HL-60/S4 treated with phorbol 12-myristate 13-acetate at 8.2 ng/mL for 4 days and 3 days (cell line): ENCODE measurements at regions not wholly inside any gene's neighbourhood (a gene's known extent, or its start where the extent isn't known, plus 50 kb on each side); places are given as distances from the start of the nearest gene placed in this dataset.

ENCODE experiments used
- in situ Hi-C: fragments of 300-500 bp; cut with MboI; formaldehyde crosslinking; loops from 2 replicates; pipeline ENCODE4 v1.15.0; 2022; ENCODE audit warnings: low sequenced_read_pairs

DNA sequence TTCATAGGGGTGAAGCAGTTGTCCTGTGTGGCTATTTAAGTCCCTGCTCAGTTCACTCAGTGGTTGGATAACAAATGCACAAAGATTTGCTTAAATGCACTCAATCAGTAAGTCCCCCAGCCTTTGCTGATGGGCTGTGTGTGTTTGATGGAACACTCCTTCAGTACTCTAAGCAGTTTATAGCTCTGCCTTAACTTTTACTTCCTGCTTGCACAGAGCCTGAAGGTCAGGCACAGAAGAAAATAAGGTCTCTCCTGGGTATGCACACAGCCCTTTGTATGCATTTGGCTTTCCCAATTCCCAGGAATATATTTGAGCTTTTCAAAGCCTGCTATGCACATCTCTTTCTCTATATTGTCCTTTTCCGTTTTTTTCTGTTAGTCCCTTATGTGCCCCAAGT lies 208.7 kb upstream of the STK17B start:
- in situ Hi-C loops: no loop called here

DNA sequence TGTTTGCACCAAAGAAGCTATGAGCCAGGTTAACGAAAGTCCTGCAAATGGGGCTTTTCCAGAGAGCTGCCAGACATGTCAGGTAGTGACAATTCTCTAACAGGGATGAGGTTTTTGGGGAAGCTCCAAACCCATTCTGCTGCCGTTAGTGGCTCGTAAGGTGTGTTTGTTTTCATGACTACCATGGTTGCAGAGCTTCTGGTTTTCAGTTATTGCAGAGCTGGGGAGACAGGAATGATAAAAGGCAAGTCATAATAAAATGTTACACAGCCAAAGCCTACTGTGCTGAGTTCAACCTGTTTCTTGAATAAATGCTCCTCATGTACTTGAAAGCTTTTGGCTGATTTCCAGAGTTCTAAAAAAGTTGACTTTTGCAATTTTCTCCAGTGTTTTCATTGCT lies 209.2 kb upstream of the STK17B start:
- in situ Hi-C loops: no loop called here

DNA sequence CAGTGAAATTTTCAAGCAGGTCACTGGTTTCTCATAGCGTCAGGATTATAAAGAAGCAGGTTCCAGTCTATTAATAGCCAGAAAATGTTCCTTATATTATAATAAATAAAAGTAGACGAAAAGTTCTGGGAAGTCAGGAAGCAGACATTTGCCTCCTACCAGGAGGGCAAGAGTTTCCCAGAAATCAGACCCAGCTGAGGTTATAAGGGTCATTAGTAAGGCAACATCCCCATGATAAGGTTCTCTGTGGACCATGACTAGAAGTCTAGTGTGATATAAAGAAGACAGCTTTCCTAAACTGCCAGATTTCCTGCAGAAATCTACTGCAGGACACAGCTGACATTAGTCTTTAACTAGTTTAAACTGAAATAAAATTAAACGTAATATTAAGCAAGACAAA lies 210.1 kb upstream of the STK17B start:
- in situ Hi-C loops: no loop called here

DNA sequence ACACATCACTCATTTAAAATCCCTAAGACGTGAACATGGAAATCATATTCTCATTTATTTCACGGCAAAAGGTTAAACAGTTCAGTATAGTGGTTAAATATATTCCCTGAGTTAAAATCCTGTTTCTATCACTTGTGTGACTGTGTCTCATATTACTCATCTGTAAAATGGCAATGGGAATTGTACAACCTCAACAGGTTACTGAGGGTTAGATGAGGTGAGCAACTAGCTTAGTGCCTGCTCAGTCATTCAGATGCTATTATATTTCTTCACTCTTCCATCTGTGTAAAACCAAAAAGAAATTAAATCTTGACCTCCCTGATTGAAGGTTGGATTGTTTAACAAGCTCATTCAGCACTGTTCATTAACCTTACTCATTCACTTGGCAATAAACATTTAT lies 212.4 kb upstream of the STK17B start:
- in situ Hi-C loops: no loop called here

DNA sequence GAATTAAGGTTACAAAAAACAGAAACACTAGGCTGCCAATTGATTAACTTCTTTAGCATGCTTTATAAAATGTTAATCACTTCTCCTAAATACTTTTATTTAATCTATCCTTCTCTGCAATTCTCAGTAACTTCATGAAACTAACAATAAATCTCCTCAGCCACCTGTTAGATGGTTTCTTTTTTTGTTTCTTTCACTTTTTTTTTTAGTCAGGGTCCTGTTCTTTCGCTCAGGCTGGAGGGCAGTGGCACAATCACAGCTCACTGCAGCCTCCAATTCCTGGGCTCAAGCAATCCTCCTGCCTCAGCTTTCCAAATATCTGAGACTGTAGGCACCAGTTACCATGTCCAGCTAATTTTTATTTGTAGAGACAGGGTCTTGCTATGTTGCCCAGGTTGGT lies 213.4 kb upstream of the STK17B start:
- in situ Hi-C loops: no loop called here

DNA sequence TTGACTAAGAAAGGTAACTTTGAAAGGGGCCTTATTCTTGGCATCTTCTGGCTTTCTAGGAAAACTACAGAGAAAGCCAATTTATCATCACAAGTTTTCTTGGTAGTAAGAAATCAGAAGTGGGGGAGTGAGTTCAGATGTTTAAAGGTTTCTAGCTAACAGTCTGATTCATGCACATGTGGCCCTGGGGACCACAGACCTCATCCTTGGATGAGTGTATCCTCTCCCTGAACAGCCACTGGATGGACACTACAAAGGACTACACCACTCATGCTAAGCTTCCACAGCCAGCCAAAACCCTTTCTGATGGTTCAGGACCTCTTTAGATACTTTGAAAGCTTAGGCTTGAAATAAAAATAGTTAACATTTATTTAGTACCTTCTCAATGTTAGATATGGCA lies 218.3 kb upstream of the STK17B start:
- in situ Hi-C loops: no loop called here

DNA sequence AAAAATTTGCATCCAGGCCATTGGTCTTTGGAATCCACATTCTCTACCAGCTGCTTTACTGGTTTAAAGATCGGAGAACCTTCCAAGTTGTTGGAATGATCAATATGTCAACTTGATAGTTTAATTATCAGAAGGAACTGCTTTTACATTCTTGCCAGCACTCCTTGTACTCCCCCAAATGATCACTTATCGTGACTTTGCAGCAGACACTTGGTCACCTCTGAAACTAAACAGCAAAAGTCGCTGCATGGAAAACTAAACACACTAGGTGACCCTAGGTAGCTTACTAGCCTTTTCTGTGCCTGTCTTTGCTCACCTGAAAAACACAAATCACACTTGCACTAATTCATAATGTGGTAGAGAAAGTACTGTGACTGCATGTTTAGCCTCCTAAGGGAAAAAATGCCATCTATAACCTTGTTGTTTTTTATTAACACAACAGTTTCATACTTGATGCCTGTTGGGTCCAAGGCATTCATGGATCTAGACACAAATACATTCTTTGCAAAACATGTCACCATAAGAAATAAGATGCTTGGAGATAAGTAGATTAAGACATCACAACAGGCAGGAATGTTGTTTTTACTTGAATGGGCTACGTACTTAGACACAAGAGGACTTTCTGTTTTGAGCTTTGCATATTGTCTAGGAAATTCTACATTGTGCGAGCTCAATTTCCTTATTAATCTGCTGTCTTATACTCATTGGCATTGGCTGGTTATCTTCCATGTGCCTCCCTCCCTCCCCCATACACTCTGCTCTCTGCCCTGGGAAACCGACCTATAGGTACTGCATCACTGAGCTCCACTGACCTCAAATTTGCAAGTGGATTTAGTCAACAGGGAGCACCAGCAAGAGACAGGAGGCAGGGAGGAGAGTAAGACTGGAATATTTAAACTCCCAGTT lies 219.1 kb upstream of the STK17B start:
- in situ Hi-C loops: no loop called here

DNA sequence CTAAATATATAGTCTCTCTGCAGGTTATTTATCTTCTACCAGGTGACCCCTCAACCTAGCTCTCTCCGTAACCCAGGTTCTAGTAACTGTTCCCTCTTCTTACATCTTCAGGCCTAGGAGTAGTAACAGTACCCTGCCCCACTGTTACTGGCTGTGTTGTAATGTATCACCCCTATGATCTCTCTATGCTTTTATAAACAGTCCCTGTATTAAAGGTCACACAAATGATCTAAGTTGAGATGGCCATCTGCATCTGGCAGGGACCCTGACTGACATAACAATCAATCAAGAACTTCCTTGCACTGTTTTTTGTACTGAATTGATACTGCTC lies 219.7 kb upstream of the STK17B start:
- in situ Hi-C loops: no loop called here

DNA sequence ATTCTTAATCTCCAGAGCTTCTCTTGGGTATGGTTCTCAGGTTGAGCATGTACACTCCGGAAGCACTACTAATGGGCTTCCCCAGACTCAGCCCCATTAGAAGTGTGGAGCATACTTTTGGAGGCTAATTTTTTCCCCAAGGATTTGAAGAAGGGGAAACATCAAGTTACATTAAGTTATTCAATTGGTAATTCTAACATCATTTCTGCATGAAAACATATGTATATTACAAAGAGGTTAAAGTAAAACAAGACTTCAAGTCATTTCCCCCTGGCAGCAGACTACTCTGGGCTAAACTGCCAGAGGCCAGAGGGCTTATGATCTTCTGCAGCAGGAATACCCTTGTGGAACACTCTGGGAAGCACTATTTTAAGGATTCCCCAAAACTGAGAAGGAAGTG lies 227.7 kb upstream of the STK17B start:
- in situ Hi-C loops: no loop called here

DNA sequence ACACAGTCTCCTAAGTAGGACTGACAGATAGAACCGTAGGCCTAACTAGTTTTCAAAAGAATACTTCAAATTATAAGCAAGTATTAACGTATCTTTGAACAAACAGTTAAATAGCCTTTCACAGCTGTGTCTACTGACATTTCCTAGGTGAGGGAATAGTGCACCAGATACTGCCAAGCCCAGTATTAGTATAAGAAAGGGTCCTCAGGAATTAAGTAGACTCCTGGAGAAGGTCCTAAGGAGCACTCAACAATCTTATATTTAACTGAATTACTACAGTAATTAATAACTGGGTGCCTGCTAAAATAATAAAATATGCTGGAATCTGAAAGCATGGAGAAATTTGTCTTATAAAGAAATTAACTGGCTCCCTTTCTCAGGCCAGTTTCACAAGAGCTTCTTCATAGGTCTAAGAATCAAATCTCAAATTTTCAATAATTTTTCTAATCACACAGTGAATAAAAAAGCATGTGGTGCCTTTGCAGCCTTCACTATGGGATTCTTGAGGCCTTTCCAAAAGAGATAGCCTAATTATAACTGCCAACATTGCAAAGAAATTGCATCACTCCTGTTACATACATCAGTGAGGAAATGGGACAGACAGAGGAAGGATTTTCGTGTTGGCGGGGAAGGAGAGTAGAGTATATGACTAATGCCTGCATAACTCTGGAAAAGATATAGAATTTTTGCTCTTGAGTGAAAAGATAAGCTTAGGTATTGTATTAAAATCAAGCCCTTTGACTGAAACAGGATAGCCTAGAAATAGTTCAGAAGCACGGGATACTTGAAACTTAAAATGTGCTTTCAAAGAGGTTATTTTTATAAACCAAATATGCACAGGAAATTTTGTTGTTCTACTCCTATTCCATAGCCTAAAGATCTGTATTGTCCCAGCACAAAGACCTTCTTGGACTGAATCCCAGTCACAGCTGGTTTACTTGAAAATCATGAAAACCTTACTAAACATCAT lies 228.6 kb upstream of the STK17B start:
- in situ Hi-C loops: no loop called here

DNA sequence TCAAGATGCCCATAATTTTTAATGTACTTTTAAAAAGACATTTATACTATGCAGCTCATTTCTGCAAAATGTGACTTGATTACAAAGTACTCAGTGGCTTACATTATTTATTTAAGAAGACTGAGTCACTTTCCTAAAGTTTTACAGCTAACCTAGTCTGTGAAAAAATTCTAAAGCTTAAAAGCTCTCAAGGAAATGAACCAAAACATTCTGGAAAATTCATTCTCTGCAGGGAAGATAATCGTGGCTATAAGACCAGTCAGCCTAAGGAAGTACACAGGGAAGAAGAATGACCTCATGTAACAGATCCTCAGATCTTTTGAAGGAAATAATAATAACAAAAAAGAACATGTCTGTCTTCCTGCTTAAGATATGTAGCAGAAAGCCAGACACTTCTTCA lies 232.1 kb upstream of the STK17B start:
- in situ Hi-C loops: no loop called here

DNA sequence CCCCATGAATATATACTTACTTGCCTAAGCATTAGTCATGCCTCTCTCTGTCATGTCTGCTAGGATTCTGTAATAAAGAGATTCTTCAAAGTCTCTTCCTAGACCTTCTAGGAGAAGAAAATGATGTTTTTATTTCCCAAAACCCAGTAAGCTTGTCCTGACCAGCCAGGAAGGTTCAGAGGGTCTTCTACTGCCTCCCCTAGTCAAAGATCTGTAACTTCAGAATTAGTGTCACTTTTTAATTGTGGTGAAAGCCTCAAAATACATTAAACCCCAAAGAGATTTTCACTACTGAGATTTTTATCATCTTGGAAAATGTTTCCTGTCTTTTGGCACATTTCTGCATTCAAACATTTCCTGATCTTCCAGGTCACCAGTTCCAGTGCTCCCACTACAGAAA lies 232.9 kb upstream of the STK17B start:
- in situ Hi-C loops: no loop called here

DNA sequence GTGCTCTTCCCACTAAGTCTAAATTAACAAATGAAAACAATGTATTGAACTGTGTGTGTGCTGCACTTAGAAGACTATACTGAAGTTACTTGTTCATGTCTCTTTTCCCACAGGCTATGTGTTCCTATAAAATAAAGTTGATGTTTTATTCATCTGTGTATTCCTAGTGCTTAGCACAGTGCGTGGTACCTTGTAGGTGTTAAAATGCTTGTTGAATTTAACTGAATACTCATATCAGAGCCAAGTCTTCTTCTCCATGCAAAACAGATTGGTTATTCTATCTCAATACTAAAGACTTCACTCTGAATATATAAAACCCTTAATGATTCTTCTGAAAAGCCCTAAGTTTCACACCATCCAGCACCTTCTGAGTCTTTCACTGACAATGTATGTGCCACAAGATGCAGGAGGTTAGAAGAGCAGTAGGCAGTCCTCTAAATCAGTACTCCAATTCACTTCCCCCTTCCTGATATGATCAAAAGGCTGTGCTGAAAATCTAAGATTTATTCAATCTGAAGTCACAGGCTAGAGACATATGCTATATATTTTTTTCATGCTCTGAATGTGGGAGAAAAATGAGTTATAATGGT lies 231.7 kb upstream of the CCDC150 start:
- in situ Hi-C loops: no loop called here

DNA sequence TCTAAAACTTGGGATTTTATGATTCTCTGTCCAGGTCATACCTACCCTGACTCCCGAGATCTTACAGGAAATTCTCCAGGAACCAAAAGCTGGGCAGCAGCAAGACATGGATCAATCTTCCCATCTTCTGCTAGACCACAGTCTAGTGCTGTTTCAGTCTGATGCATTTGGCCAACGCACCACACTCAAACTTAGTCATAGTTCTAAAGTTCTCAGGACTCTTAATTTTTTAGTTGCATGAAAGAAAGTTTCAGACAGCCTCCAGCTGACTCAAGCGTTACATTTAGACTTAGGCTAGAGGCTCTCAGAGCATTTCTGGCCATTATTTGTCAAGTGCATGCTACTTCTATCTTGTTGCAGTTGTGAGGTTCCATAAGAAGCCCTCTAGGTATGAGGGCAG lies 230.1 kb upstream of the CCDC150 start:
- in situ Hi-C loops: no loop called here

DNA sequence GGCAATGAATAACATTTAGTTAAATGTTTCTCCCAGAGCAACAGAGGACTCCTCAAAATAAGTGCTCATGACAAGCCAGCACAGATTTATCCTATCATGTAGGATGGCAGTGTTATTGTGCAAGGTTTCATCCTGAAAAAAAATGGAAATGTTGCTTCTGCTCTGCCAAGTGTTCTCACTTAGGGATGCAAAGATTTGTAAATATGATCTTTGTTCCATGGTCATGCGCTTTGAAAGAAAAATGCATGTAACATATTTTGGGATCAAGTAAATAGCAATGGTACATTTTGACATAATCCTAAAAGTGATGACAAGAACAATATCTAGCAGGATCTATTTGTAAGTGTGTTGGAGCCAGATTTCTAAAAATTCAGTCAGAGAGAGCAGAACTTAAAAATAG lies 229.5 kb upstream of the CCDC150 start:
- in situ Hi-C loops: no loop called here

DNA sequence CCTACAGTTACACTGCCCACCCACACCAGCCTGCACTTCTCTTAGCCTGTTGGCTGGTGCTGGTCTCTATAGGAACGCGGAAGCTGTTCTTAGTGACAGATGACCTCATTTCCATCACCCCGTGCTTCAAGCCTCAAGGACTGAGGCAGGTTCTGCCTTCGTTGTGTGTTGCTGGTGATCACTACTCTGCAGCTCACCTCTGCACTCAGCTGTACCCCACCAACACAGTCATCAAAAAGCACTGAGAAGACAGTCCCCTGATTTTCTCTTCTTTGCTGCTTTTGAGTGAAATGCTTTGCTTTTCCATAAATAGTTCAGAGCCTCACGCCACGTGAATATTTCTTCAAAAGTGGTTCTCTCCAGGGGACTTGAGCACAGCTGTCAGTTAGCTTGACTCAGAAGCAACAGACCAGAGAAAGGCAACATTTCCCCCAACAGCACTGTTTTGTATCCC lies 225.7 kb upstream of the CCDC150 start:
- in situ Hi-C loops: no loop called here

DNA sequence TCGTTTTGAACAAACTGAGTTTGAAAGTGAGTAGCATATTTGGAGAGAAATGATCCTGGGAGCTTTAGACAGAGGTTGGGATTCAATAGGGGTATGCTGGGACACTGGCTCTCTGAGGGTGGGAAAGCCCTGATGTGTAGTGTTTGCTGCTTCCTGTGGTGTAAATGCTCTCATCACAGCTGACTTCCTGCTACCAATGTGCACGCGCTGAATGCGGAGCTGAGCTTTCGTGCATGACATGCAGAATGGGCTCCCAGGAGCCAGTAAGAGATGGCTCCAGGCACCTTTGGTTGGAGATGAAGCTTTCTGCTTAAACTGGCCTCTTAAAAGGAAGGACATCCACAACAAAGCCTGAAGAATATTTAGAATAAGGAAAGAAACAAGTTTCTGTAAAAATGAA lies 224.1 kb upstream of the CCDC150 start:
- in situ Hi-C loops: no loop called here

DNA sequence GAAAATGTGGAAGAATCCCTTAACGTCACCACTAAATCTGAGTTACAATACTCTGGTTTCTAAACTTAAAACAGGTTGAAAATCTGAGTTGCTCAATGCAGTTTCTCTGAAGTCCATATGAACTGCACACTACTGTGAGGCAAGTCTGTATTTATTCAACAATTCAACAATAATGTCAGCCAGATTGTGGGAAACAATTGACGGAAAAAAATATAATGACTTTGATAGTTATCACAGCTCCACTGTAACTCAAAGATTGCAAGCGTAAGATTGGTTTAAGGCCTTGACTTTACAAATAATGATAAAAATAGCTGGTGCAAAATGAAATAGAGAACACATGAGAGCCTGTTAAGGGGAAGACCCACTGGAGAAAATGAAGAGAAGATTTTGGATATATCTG lies 219.4 kb upstream of the CCDC150 start:
- in situ Hi-C loops: no loop called here

DNA sequence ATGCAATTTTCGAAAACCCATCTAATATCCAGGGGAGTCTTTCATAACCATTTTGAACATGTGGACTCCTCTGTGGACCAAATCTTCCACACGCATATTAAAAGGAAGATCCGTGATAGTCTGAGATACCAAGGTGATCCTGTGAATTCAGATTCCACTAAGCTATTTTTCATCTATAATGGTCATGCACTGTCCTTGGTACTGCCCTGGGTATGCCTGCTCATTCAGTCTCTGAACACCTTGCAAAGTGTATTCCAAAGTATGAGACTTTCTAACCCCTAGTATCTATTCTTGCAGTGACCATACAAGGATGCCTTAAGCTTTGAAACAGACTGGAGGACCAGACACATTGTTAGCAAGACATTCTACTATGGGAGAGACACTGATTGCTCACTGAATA lies 217.6 kb upstream of the CCDC150 start:
- in situ Hi-C loops: no loop called here

DNA sequence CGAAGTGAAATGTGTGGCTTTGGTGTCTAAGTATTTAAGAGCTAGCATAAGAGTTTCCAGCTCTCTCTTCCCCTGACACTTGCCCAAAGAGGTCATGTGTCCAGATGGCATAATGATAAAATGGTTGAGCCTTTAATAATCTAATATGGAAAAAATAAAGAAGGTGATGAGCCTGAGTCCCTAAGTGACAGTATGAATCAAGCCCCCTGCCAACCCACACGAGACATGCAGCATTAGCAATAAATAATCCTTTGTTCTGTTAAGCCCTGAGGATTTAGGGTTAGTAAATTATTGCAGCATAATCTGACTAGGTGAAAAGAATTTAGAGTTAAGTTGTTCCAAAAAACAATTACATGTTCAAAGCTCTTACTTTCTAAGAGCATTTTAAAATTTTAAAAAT lies 217.2 kb upstream of the CCDC150 start:
- in situ Hi-C loops: no loop called here

DNA sequence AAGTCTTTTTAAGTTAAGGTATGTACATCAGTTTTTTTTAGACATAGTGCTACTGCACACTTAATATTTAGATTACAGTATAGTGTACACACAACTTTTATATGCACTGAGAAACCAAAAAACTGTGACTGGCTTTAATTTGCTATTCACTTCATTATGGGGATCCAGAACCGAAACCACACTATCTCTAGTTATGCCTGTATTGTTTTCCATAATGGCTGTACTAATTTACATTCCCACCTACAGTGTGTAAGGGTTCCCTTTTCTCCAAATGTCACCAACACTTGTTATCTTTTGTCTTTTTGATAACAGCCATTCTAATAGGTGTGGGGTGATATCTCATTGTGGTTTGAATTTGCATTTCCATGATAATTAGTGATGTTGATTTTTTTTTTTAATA lies 213.4 kb upstream of the CCDC150 start:
- in situ Hi-C loops: no loop called here
